Spinal cord (tissue), 9 donors: ENCODE measurements at regions not wholly inside any gene's neighbourhood (a gene's known extent, or its start where the extent isn't known, plus 50 kb on each side); places are given as distances from the start of the nearest gene placed in this dataset.
A peak's percentile ranks its signal among the peaks of the same experiment; 100 is the strongest.

Experiments used
- DNase-seq, 6 donors: peaks; one replicate each; pipeline versions ENCODE4 v3.0.0 to v3.0.0-alpha.2; 2013 to 2015; ENCODE audit warnings: low spot score in 6 of 6, low read depth in 4 of 6
- H3K27ac ChIP-seq: one replicate; pipeline ENCODE4 v1.5.1; 2013; ENCODE audit warnings: low read depth, low read length, control low read depth
- H3K27me3 ChIP-seq: one replicate; pipeline ENCODE4 v1.6.1; 2013; ENCODE audit warnings: low read length; ENCODE audit not compliant: control insufficient read depth, insufficient read depth
- H3K36me3 ChIP-seq: one replicate; pipeline ENCODE4 v1.6.1; 2013; ENCODE audit warnings: low read length; ENCODE audit not compliant: control insufficient read depth, insufficient read depth
- H3K4me1 ChIP-seq: one replicate; pipeline ENCODE4 v1.6.1; 2013; ENCODE audit warnings: low read length; ENCODE audit not compliant: control insufficient read depth, insufficient read depth
- H3K4me3 ChIP-seq: one replicate; pipeline ENCODE4 v1.5.1; 2013; ENCODE audit warnings: low read depth, low read length, control low read depth
- H3K9me3 ChIP-seq: one replicate; pipeline ENCODE4 v1.6.1; 2013; ENCODE audit warnings: low read length; ENCODE audit not compliant: control insufficient read depth, insufficient read depth
- WGBS: methylation state at CpG from one replicate; pipeline ENCODE4 v1.1.5; 2013; ENCODE audit warnings: missing lambda C conversion rate; ENCODE audit not compliant: insufficient coverage; 5-methylcytosine and 5-hydroxymethylcytosine counted together
- donor health status: healthy.

DNA sequence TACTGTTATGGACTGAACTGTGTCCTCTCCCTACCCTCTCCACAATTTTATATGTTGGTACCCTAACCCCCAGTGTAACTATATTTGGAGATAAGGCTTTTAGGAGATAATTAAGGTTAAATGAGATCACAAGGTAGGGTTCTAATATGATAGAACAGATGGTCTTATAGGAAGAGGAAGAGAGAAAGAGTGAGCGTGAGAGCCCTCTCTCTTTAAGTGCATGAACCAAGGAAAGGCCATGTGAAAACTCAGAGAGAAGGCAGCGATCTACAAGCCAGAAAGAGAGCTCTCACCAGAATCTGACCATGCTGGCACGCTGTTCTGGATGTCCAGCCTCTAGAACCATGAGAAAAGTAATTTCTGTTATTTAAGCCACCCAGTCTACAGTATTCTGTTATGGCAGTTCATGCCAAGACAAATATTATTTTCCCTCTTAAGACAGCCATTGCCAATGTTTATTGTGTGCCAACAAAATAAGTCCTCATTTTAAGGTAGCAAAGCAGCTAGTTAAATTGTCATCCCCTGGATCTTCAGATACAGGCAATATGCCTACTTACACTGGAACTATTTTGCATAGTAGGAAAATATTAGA lies 336.2 kb downstream of the MID1IP1 start:
- H3K4me3 ChIP-seq = no peak overlapping the region
- WGBS = 66% methylated on average over 2 of the region's 3 CpGs
- H3K27me3 ChIP-seq = peaks cover 2% of the 10 kb centered on the region

GRCh38 chrX:39140581-39140980 lies 339.3 kb downstream of the MID1IP1 start:
- no peaks in the 10 kb centered on the region for H3K36me3 ChIP-seq
- no peaks in the 10 kb centered on the region for H3K9me3 ChIP-seq
- no peak overlapping the region for H3K4me3 ChIP-seq
- WGBS = 52% methylated on average over 3 of the region's 3 CpGs
- DNase-seq = no peak
- H3K27ac ChIP-seq = no peak overlapping the region
- no peaks in the 10 kb centered on the region for H3K4me1 ChIP-seq
- H3K27me3 ChIP-seq = peaks cover 2% of the 10 kb centered on the region

More for the DNA sequence above, 336.2 kb downstream of the MID1IP1 start:
- no peaks in the 10 kb centered on the region for H3K9me3 ChIP-seq
- DNase-seq = no peak
- no peak overlapping the region for H3K27ac ChIP-seq
- no peaks in the 10 kb centered on the region for H3K4me1 ChIP-seq
- no peaks in the 10 kb centered on the region for H3K36me3 ChIP-seq

- Histone ChIP-seq H3K4me1 (no peaks in the 10 kb centered on the region), H3K9me3 (no peaks in the 10 kb centered on the region), H3K4me3 (no peak overlapping the region), H3K27me3 (peaks cover 5% of the 10 kb centered on the region), H3K27ac (no peak overlapping the region), H3K36me3 (no peaks in the 10 kb centered on the region)
- no peak for DNase-seq
- WGBS = no CpG with 5 or more reads among the region's 3 CpGs
Observed at GRCh38 chrX:39144323-39144722, 343.1 kb downstream of the MID1IP1 start.

- H3K9me3 ChIP-seq = no peaks in the 10 kb centered on the region
- H3K27ac ChIP-seq = no peak overlapping the region
- H3K36me3 ChIP-seq = no peaks in the 10 kb centered on the region
- 55% methylated on average over 7 of the region's 7 CpGs for WGBS
- peaks cover 5% of the 10 kb centered on the region for H3K27me3 ChIP-seq
- peaks cover 3% of the 10 kb centered on the region for H3K4me1 ChIP-seq
- H3K4me3 ChIP-seq = no peak overlapping the region
- DNase-seq = no peak
Observed at GRCh38 chrX:39144956-39145355, 343.7 kb downstream of the MID1IP1 start.

DNA sequence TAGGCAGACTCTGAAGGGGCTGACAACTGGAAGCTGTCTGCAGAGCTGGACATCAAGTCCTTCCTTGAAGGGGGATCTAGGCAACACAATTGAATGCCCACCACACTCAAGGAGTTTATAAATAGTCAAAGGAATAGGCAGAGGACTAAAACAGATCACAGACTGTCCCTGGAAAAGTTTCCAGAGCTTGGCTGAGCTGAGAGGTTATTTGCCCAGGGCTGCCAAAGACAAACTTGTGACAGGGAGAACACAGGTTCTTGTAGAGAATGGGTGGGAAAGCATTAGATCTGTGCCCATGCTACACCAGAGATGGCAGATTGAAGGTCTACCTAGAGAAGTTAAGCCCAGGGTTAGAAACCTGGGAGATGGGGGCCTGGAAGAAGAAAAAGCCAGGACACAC lies 344.6 kb downstream of the MID1IP1 start:
- no peak for DNase-seq
- H3K27me3 ChIP-seq = peaks cover 5% of the 10 kb centered on the region
- no peaks in the 10 kb centered on the region for H3K36me3 ChIP-seq

GRCh38 chrX:39149761-39150160 lies 348.5 kb downstream of the MID1IP1 start:
- Histone ChIP-seq H3K4me1 (peaks cover 6% of the 10 kb centered on the region), H3K27ac (no peak overlapping the region), H3K36me3 (no peaks in the 10 kb centered on the region), H3K27me3 (peaks cover 2% of the 10 kb centered on the region), H3K9me3 (no peaks in the 10 kb centered on the region), H3K4me3 (no peak overlapping the region)
- peak in 5 of 6 donors; percentile 17 to 80 (median 45) for DNase-seq
- WGBS = 4% methylated on average over 3 of the region's 8 CpGs

More for the DNA sequence above, 344.6 kb downstream of the MID1IP1 start:
- Histone ChIP-seq H3K9me3 (no peaks in the 10 kb centered on the region), H3K4me3 (no peak overlapping the region), H3K4me1 (peaks cover 6% of the 10 kb centered on the region), H3K27ac (no peak overlapping the region)

- Histone ChIP-seq H3K27ac (no peak overlapping the region), H3K36me3 (no peaks in the 10 kb centered on the region), H3K4me1 (peaks cover 6% of the 10 kb centered on the region), H3K4me3 (no peak overlapping the region), H3K9me3 (no peaks in the 10 kb centered on the region), H3K27me3 (peaks cover 2% of the 10 kb centered on the region)
- WGBS = 46% methylated on average over 2 of the region's 5 CpGs
- DNase-seq = peak in 2 of 6 donors; percentile 39 to 54
Observed at GRCh38 chrX:39150220-39150619, 349.0 kb downstream of the MID1IP1 start.

DNA sequence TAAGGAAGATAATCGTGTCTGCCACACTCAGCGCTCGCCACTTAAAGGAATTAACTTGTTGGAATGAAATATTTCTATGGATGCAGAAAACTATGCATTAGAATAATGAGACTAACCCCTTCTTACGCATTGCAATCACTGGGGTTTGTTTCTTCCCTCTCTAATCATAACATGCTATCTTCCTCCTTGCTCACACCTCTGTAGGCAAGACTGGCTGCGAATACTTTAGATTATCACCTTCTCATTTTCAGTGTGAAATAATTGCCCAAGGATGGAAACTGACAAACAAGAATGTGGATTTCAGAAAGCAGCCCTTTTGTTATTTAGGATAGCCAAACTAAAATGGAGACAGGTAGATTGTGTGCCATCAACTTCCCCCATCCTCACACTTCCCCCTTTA lies 349.4 kb downstream of the MID1IP1 start:
- no peaks in the 10 kb centered on the region for H3K36me3 ChIP-seq
- WGBS = no CpG with 5 or more reads among the region's 5 CpGs
- no peak overlapping the region for H3K4me3 ChIP-seq

DNA sequence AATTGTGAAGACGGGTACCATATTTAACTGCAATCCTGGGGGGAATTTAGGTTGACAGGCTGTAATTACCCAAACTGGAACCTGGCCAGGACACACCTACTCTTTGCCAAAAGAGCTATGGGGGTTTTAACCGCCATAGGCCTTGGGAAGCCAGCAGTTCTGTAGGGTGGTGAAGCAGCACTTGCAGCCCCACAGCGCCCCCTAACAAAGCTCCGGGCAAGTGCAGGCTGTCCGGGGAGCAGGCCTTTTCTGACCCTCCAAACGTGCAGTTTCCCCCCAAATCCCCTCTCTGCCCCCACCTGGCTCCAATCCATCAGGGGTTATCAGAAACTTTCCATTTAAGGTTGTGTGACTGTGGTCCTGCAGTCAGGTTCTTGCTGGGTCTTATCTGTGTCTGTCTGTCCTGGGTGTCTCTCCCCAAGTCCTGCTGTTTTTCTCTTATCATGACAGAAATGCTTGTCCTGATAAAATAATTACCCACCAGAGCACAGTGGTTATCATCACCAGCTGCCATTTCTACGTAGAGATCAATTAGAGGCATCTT lies 350.9 kb downstream of the MID1IP1 start:
- Histone ChIP-seq H3K9me3 (no peaks in the 10 kb centered on the region), H3K4me1 (peaks cover 6% of the 10 kb centered on the region), H3K4me3 (no peak overlapping the region), H3K36me3 (no peaks in the 10 kb centered on the region), H3K27ac (no peak overlapping the region), H3K27me3 (no peaks in the 10 kb centered on the region)
- 18% methylated on average over 4 of the region's 7 CpGs for WGBS
- DNase-seq = peak in 2 of 6 donors; percentile 56 to 66

More for the DNA sequence above, 349.4 kb downstream of the MID1IP1 start:
- no peaks in the 10 kb centered on the region for H3K9me3 ChIP-seq
- H3K4me1 ChIP-seq = peaks cover 6% of the 10 kb centered on the region
- H3K27ac ChIP-seq = no peak overlapping the region
- no peak for DNase-seq
- peaks cover 2% of the 10 kb centered on the region for H3K27me3 ChIP-seq

GRCh38 chrX:39156051-39156450 lies 354.8 kb downstream of the MID1IP1 start:
- peaks cover 16% of the 10 kb centered on the region for H3K27me3 ChIP-seq
- DNase-seq = no peak
- H3K4me3 ChIP-seq = no peak overlapping the region
- H3K4me1 ChIP-seq = no peaks in the 10 kb centered on the region
- H3K27ac ChIP-seq = no peak overlapping the region
- H3K36me3 ChIP-seq = no peaks in the 10 kb centered on the region
- H3K9me3 ChIP-seq = no peaks in the 10 kb centered on the region
